ENCODE measurements at regions not wholly inside any gene's neighbourhood (a gene's known extent, or its start where the extent isn't known, plus 50 kb on each side); places are given as distances from the start of the nearest gene placed in this dataset.

DNA sequence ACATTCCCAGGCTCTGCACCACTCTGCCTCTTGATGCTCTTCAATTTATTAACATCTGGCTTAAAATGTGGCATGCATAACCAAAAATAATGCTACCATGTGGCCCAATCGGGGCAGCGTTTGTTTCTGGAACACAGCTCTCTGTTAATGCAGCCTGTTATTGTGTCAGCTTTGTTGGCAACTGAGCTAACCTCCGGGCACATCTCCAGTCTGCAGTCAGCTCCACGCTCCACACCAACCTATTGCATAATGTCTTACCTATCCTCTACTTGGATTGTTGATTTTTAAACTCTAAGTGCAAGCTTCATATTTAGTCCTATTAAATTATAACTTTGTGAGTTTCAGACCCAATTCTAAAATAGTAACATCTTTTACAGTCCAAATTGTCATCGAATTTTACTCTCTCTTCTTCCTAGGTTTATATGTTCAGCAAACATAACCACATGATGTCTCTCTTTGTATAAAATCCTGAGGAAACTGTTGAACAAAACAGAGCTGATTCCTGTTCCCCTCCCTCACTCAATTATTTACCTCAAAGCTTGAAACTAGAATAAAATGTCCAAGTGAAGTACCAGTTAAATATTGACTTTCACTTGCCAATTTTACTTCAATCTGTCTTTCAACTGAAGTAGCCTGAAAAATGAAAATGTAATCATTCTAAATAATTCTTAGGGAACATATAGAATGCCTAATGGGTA, 92.2 kb upstream of the RAPGEF2 start (continued):
- TF ChIP-seq, protein P1, sequence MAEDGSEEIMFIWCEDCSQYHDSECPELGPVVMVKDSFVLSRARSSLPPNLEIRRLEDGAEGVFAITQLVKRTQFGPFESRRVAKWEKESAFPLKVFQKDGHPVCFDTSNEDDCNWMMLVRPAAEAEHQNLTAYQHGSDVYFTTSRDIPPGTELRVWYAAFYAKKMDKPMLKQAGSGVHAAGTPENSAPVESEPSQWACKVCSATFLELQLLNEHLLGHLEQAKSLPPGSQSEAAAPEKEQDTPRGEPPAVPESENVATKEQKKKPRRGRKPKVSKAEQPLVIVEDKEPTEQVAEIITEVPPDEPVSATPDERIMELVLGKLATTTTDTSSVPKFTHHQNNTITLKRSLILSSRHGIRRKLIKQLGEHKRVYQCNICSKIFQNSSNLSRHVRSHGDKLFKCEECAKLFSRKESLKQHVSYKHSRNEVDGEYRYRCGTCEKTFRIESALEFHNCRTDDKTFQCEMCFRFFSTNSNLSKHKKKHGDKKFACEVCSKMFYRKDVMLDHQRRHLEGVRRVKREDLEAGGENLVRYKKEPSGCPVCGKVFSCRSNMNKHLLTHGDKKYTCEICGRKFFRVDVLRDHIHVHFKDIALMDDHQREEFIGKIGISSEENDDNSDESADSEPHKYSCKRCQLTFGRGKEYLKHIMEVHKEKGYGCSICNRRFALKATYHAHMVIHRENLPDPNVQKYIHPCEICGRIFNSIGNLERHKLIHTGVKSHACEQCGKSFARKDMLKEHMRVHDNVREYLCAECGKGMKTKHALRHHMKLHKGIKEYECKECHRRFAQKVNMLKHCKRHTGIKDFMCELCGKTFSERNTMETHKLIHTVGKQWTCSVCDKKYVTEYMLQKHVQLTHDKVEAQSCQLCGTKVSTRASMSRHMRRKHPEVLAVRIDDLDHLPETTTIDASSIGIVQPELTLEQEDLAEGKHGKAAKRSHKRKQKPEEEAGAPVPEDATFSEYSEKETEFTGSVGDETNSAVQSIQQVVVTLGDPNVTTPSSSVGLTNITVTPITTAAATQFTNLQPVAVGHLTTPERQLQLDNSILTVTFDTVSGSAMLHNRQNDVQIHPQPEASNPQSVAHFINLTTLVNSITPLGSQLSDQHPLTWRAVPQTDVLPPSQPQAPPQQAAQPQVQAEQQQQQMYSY (CRISPR knock-in tag; IDR thresholded peaks at IDR 0.05) = no peak
- TF ChIP-seq, protein P2, sequence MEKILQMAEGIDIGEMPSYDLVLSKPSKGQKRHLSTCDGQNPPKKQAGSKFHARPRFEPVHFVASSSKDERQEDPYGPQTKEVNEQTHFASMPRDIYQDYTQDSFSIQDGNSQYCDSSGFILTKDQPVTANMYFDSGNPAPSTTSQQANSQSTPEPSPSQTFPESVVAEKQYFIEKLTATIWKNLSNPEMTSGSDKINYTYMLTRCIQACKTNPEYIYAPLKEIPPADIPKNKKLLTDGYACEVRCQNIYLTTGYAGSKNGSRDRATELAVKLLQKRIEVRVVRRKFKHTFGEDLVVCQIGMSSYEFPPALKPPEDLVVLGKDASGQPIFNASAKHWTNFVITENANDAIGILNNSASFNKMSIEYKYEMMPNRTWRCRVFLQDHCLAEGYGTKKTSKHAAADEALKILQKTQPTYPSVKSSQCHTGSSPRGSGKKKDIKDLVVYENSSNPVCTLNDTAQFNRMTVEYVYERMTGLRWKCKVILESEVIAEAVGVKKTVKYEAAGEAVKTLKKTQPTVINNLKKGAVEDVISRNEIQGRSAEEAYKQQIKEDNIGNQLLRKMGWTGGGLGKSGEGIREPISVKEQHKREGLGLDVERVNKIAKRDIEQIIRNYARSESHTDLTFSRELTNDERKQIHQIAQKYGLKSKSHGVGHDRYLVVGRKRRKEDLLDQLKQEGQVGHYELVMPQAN (conservative IDR thresholded peaks at IDR 0.05) = no peak
- TF ChIP-seq CBX3 (IDR thresholded peaks at IDR 0.05; ENCODE audit: borderline replicate concordance, low read depth) = no peak

DNA sequence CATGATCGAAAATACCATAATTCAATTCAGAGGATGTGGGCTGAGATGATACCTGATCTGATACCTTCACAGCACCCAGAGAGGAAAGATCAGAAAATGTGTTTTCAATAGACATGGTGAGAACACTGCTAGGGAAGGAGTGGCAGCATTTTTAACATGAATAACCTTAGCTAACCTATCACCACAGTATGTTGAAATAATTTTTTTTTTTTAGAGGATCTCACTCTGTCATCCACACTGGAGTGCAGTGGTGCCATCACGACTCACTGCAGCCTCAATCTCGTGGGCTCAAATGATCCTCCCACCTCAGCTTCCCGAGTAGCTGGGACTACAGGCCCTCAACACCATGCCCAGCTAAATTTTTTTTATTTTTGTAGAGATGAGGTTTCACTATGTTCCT, 90.5 kb upstream of the RAPGEF2 start:
- in situ Hi-C loops (cut with MboI) (no loop called here), intact Hi-C loops (cut with micrococcal nuclease; ENCODE audit: unreplicated experiment) (no loop called here)
- Histone ChIP-seq H3K79me2 (ENCODE audit: control insufficient read depth, insufficient read depth, low read length) (no peaks in the 10 kb centered on the region), H3K27ac (ENCODE audit: control insufficient read depth, insufficient read depth) (no peak overlapping the region), H3K4me1 (ENCODE audit: control insufficient read depth, insufficient read depth, low read length) (peaks cover 13% of the 10 kb centered on the region), H2AFZ (ENCODE audit: control insufficient read depth, low read depth, low read length) (no peak overlapping the region), H3K9ac (ENCODE audit: control insufficient read depth, insufficient read depth, low read length) (no peak overlapping the region), H3K27me3 (replicated peaks in 1 of 2; ENCODE audit: control insufficient read depth in 2 of 2, insufficient read depth in 2 of 2, low read length in 1 of 2) (no peaks in the 10 kb centered on the region), H3K4me2 (ENCODE audit: control insufficient read depth, insufficient read depth) (no peak overlapping the region), H4K20me1 (ENCODE audit: control insufficient read depth, insufficient read depth) (no peaks in the 10 kb centered on the region), H3K9me3 (replicated peaks; ENCODE audit: control insufficient read depth, insufficient read depth, low read length) (no peaks in the 10 kb centered on the region; the same call in 2 of the 3 replicates), H3K36me3 (ENCODE audit: control insufficient read depth in 2 of 2, insufficient read depth in 2 of 2, low read length in 1 of 2) (no peaks in the 10 kb centered on the region), H3K4me3 (no peak overlapping the region)
- ChIA-PET CTCF (no interaction called here), SMC1A (ENCODE audit: uncharacterized antibody, unreplicated experiment) (interaction anchor here (1.0 to 2.7 kb wide), 5 partner anchors 13 to 151 kb away, joined by 3 to 9 read pairs (median 4); no protein-coding TSS in a partner anchor), RAD21 (ENCODE audit: unreplicated experiment) (no interaction called here), POLR2A (no interaction called here)
- no peak for FAIRE-seq
- WGBS (ENCODE audit: insufficient coverage, insufficient replicate concordance, low lambda C conversion rate, missing lambda C conversion rate) = 69% methylated on average over 4 of the region's 4 CpGs
- TF ChIP-seq, protein P3, sequence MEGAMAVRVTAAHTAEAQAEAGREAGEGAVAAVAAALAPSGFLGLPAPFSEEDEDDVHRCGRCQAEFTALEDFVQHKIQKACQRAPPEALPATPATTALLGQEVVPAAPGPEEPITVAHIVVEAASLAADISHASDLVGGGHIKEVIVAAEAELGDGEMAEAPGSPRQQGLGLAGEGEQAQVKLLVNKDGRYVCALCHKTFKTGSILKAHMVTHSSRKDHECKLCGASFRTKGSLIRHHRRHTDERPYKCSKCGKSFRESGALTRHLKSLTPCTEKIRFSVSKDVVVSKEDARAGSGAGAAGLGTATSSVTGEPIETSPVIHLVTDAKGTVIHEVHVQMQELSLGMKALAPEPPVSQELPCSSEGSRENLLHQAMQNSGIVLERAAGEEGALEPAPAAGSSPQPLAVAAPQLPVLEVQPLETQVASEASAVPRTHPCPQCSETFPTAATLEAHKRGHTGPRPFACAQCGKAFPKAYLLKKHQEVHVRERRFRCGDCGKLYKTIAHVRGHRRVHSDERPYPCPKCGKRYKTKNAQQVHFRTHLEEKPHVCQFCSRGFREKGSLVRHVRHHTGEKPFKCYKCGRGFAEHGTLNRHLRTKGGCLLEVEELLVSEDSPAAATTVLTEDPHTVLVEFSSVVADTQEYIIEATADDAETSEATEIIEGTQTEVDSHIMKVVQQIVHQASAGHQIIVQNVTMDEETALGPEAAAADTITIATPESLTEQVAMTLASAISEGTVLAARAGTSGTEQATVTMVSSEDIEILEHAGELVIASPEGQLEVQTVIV (IDR thresholded peaks at IDR 0.05; ENCODE audit: borderline replicate concordance, partially characterized antibody) = no peak
- no peak for TF ChIP-seq CHD2 (IDR thresholded peaks at IDR 0.05; ENCODE audit: borderline replicate concordance, low read depth, low read length)
- no peak for ATAC-seq
- no TSS peak for BruUV-seq (replicated peaks)
- DNase-seq (ENCODE audit: low read depth, low spot score) = no peak
